Activated B cell treated with CpG ODN at 0.5 μM for 24 hours (primary cell): ENCODE measurements at regions not wholly inside any gene's neighbourhood (a gene's known extent, or its start where the extent isn't known, plus 50 kb on each side); places are given as distances from the start of the nearest gene placed in this dataset.

Experiments
- ATAC-seq: fragments of 200-7000 bp; cut with Tn5 transposase; one replicate; pipeline ENCODE4 v1.10.0; 2021; ENCODE audit warnings: low read depth, mild to moderate bottlenecking, moderate library complexity
- CTCF ChIA-PET: fragments of 350-600 bp; sonication (Branson Sonifier 250); formaldehyde crosslinking; loops from one replicate; lab custom pipeline; 2021; ENCODE audit warnings: antibody characterized with exemption; lab: Charles Lee
- POLR2A ChIA-PET: fragments of 350-600 bp; sonication (Branson Sonifier 250); formaldehyde crosslinking; loops from one replicate; lab custom pipeline; 2021; ENCODE audit warnings: antibody characterized with exemption; lab: Charles Lee
- DNase-seq: peaks from one replicate; pipeline ENCODE4 v3.0.0; 2022
- H3K27ac Mint-ChIP-seq: one replicate; pipeline ENCODE4 v1.8.0; 2020; ENCODE audit warnings: mixed read lengths
- H3K27me3 Mint-ChIP-seq: one replicate; pipeline ENCODE4 v1.8.0; 2021; ENCODE audit warnings: mixed read lengths
- H3K36me3 Mint-ChIP-seq: one replicate; pipeline ENCODE4 v1.8.0; 2021; ENCODE audit warnings: low read depth, mixed read lengths
- H3K4me1 Mint-ChIP-seq: one replicate; pipeline ENCODE4 v1.8.0; 2021; ENCODE audit warnings: mixed read lengths
- H3K4me3 Mint-ChIP-seq: one replicate; pipeline ENCODE4 v1.8.0; 2020; ENCODE audit warnings: mild to moderate bottlenecking, mixed read lengths
- H3K9me3 Mint-ChIP-seq: one replicate; pipeline ENCODE4 v1.8.0; 2020; ENCODE audit warnings: mixed read lengths
- CTCF ChIP-seq: fragments of 200-600 bp; IDR thresholded peaks from one replicate; pipeline ENCODE4 v1.8.0; 2022; ENCODE audit warnings: antibody characterized with exemption, mild to moderate bottlenecking
- intact Hi-C: fragments of 100-400 bp; cut with micrococcal nuclease; formaldehyde crosslinking; loops from one replicate; pipeline ENCODE4 v1.15.1; 2024

GRCh38 chr18:22471546-22472131, 53.9 kb upstream of the CTAGE1 start:
- POLR2A ChIA-PET, result no interaction called here
- TF ChIP-seq CTCF, result no peak
- Mint-ChIP-seq H3K4me3 (no peak overlapping the region), H3K36me3 (no peaks in the 10 kb centered on the region), H3K4me1 (no peaks in the 10 kb centered on the region), H3K27me3 (no peaks in the 10 kb centered on the region), H3K9me3 (no peaks in the 10 kb centered on the region), H3K27ac (no peak overlapping the region)
- intact Hi-C loops, result no loop called here
- DNase-seq (no peak), ATAC-seq (no peak)
- CTCF ChIA-PET, result no interaction called here

- CTCF ChIA-PET, result no interaction called here
- Mint-ChIP-seq H3K9me3 (no peaks in the 10 kb centered on the region), H3K4me3 (no peak overlapping the region), H3K36me3 (no peaks in the 10 kb centered on the region), H3K4me1 (no peaks in the 10 kb centered on the region), H3K27ac (no peak overlapping the region), H3K27me3 (no peaks in the 10 kb centered on the region)
- POLR2A ChIA-PET, result no interaction called here
- intact Hi-C loops, result no loop called here
- ATAC-seq (no peak), DNase-seq (no peak)
- no peak for TF ChIP-seq CTCF
Observed at GRCh38 chr18:22473366-22473765, 55.7 kb upstream of the CTAGE1 start.

GRCh38 chr18:22475426-22476100, 57.8 kb upstream of the CTAGE1 start:
- H3K27me3 Mint-ChIP-seq, result no peaks in the 10 kb centered on the region
- TF ChIP-seq CTCF, result no peak
- ATAC-seq, result no peak
- no peak for DNase-seq
- intact Hi-C loops, result no loop called here
- H3K4me3 Mint-ChIP-seq, result no peak overlapping the region
- ChIA-PET CTCF (no interaction called here), POLR2A (no interaction called here)
- H3K27ac Mint-ChIP-seq, result no peak overlapping the region
- H3K9me3 Mint-ChIP-seq, result no peaks in the 10 kb centered on the region
- H3K4me1 Mint-ChIP-seq, result no peaks in the 10 kb centered on the region
- no peaks in the 10 kb centered on the region for H3K36me3 Mint-ChIP-seq

- no peak for ATAC-seq
- Mint-ChIP-seq H3K27ac (no peak overlapping the region), H3K27me3 (no peaks in the 10 kb centered on the region), H3K4me3 (no peak overlapping the region), H3K9me3 (no peaks in the 10 kb centered on the region), H3K4me1 (no peaks in the 10 kb centered on the region), H3K36me3 (no peaks in the 10 kb centered on the region)
- DNase-seq, result no peak
- no peak for TF ChIP-seq CTCF
- CTCF ChIA-PET, result no interaction called here
- intact Hi-C loops, result no loop called here
- POLR2A ChIA-PET, result no interaction called here
Observed at GRCh38 chr18:22477222-22477621, 59.5 kb upstream of the CTAGE1 start.

- CTCF ChIA-PET, result no interaction called here
Observed at GRCh38 chr18:22482948-22483347, 65.2 kb upstream of the CTAGE1 start.

More at GRCh38 chr18:22482948-22483347, 65.2 kb upstream of the CTAGE1 start:
- H3K27me3 Mint-ChIP-seq, result no peaks in the 10 kb centered on the region
- H3K4me1 Mint-ChIP-seq, result no peaks in the 10 kb centered on the region
- no peak overlapping the region for H3K27ac Mint-ChIP-seq
- H3K9me3 Mint-ChIP-seq, result no peaks in the 10 kb centered on the region
- TF ChIP-seq CTCF, result no peak
- DNase-seq (no peak), ATAC-seq (no peak)
- intact Hi-C loops, result no loop called here
- POLR2A ChIA-PET, result no interaction called here
- no peak overlapping the region for H3K4me3 Mint-ChIP-seq
- H3K36me3 Mint-ChIP-seq, result no peaks in the 10 kb centered on the region
